ENCODE measurements at regions not wholly inside any gene's neighbourhood (a gene's known extent, or its start where the extent isn't known, plus 50 kb on each side); places are given as distances from the start of the nearest gene placed in this dataset.

DNA sequence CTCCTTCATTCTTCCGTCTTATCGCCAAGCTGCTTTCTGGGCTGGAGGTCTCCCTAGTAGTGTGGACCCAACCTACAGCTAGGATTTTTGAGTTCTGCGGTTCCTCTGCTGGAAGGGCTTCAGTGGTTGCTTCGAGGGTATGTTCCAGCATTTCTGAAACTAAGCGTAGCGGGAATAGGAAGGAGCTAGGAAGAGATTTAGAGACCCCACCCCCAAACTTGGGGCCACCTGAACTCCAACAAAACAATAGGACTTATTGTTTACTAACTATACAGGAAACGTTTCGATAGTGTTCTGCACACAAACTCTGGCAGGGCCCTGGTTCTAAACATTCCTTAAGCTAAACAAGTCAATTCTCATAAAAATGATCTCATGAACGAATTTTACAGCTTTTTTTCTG lies 346.7 kb downstream of the PLK2 start:
- DNase-seq (ENCODE audit: low read depth): no peak
- Histone ChIP-seq H3K27me3 (ENCODE audit: control insufficient read depth, insufficient read depth, low read length) (no peaks in the 10 kb centered on the region), H3K36me3 (ENCODE audit: control insufficient read depth, insufficient read depth, low read length) (no peaks in the 10 kb centered on the region), H3K4me3 (ENCODE audit: low read depth, low read length) (no peak overlapping the region)
- TF ChIP-seq, protein P1, sequence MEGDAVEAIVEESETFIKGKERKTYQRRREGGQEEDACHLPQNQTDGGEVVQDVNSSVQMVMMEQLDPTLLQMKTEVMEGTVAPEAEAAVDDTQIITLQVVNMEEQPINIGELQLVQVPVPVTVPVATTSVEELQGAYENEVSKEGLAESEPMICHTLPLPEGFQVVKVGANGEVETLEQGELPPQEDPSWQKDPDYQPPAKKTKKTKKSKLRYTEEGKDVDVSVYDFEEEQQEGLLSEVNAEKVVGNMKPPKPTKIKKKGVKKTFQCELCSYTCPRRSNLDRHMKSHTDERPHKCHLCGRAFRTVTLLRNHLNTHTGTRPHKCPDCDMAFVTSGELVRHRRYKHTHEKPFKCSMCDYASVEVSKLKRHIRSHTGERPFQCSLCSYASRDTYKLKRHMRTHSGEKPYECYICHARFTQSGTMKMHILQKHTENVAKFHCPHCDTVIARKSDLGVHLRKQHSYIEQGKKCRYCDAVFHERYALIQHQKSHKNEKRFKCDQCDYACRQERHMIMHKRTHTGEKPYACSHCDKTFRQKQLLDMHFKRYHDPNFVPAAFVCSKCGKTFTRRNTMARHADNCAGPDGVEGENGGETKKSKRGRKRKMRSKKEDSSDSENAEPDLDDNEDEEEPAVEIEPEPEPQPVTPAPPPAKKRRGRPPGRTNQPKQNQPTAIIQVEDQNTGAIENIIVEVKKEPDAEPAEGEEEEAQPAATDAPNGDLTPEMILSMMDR (IDR thresholded peaks at IDR 0.05; ENCODE audit: insufficient read depth, low read length, poor library complexity, severe bottlenecking): no peak

DNA sequence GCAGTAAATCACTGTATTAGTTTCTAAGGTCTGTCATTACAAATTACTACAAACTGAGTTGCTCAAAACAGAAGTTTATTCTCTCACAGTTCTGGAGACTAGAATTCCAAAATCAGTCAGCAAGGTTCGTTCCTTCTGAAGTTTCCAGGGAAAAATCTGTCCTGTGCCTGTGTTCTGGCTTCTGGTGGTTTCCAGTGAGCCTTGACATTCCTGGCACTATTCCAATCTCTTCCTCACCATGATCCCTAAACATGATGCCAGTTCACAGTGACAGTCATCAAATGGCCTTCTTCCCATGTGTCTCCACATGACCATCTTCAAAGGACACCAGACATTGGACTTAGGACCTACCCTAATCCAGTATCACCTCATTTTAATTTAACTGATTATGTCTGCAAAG lies 351.4 kb downstream of the PLK2 start:
- no peaks in the 10 kb centered on the region for H3K36me3 ChIP-seq (ENCODE audit: control insufficient read depth, insufficient read depth, low read length)
- no peaks in the 10 kb centered on the region for H3K27me3 ChIP-seq (ENCODE audit: control insufficient read depth, insufficient read depth, low read length)
- DNase-seq (ENCODE audit: low read depth): no peak
- H3K4me3 ChIP-seq (ENCODE audit: low read depth, low read length): no peak overlapping the region
- TF ChIP-seq, protein P1 (IDR thresholded peaks at IDR 0.05; ENCODE audit: insufficient read depth, low read length, poor library complexity, severe bottlenecking): no peak

DNA sequence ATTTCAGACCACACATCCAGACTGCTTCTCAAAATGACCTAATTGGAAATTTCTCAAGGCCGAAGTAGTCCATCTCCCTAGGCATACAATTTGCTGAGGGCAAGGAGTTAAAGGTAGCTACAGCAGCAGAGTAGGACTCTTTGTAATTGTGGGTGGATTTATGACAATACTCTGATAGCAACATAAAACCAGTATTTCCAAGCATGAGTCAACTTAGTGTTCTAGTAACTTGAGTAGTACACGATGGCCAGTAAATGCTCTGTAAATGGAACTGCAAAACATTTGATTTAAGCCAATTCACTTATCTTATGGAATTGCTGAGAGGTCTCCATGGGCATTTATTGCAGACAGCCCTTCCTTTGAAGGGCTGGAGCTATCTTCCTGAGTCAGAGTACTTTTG lies 352.2 kb downstream of the PLK2 start:
- TF ChIP-seq, protein P1 (IDR thresholded peaks at IDR 0.05; ENCODE audit: insufficient read depth, low read length, poor library complexity, severe bottlenecking): no peak
- Histone ChIP-seq H3K4me3 (ENCODE audit: low read depth, low read length) (no peak overlapping the region), H3K36me3 (ENCODE audit: control insufficient read depth, insufficient read depth, low read length) (no peaks in the 10 kb centered on the region), H3K27me3 (ENCODE audit: control insufficient read depth, insufficient read depth, low read length) (no peaks in the 10 kb centered on the region)
- no peak for DNase-seq (ENCODE audit: low read depth)

DNA sequence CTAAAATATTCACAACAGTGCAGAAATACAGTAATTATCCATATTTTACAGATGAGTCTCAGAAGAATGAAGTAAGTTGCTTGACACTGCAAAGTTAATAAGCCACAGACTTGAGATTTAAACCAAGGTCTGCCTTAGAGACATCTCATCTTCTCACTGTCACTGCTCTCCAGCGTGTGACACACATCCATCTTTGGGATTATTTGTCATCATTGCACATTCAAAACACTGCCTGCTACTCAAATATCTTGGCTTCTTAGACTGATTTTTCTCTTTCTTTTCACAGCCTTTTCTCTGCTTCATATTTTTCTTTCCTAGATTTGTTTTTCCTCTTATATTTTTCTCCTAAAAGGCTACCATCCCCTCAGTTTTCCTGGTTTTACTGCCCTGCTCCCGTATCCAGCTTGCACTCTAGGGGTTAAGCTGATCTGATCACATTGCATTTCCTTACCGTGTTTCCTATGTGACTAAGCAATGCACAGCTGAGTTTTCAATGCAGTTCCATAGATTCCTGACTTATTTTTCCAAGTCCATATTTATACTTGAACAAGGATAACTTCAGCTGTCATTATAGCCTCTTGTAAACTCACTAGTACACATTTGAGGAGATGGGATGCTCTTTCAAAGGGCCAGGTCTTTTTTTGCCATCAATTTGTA lies 353.0 kb downstream of the PLK2 start:
- no peak overlapping the region for H3K4me3 ChIP-seq (ENCODE audit: low read depth, low read length)
- no peaks in the 10 kb centered on the region for H3K27me3 ChIP-seq (ENCODE audit: control insufficient read depth, insufficient read depth, low read length)
- H3K36me3 ChIP-seq (ENCODE audit: control insufficient read depth, insufficient read depth, low read length): no peaks in the 10 kb centered on the region
- TF ChIP-seq, protein P1 (IDR thresholded peaks at IDR 0.05; ENCODE audit: insufficient read depth, low read length, poor library complexity, severe bottlenecking): no peak
- DNase-seq (ENCODE audit: low read depth): no peak

DNA sequence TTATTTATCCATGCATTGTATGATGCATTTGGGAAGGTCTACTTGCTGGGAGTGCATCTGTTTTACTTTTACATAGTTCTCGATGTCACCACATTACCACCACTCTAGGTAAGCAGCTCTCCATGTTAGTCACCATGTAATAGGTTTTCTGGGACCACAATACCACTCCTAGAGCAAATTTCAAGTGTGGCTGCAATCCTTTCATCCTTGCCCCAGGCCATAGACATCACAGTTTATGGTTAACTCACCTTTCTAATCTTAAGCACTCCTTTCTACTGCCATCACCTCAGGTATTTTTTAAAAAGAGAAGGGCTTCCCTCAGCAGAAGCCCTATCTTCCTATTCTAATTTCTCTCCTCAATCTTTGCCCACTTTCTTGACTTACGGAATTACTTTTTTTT lies 354.1 kb downstream of the PLK2 start:
- no peak overlapping the region for H3K4me3 ChIP-seq (ENCODE audit: low read depth, low read length)
- DNase-seq (ENCODE audit: low read depth): no peak
- TF ChIP-seq, protein P1 (IDR thresholded peaks at IDR 0.05; ENCODE audit: insufficient read depth, low read length, poor library complexity, severe bottlenecking): no peak
- H3K27me3 ChIP-seq (ENCODE audit: control insufficient read depth, insufficient read depth, low read length): no peaks in the 10 kb centered on the region
- no peaks in the 10 kb centered on the region for H3K36me3 ChIP-seq (ENCODE audit: control insufficient read depth, insufficient read depth, low read length)

DNA sequence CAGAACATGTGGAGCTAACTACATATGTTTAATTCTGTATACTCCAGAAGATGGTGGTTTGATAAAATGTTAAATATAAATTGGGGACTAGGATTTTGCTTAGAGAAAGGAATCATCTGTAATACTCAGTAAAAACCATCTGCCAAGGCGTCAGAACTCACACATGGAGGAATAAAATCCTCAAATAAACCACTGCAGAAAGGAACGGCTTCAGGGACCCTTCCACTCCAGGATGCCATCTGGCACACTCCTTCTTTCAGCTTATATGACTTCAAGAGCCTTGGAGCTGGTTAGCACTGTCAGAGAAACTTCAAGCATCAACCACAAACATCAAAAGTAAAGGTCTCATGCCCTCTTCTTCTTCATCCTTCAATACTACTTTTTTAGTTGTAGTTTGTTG lies 360.6 kb downstream of the PLK2 start:
- H3K4me3 ChIP-seq (ENCODE audit: low read depth, low read length): no peak overlapping the region
- TF ChIP-seq, protein P1 (IDR thresholded peaks at IDR 0.05; ENCODE audit: insufficient read depth, low read length, poor library complexity, severe bottlenecking): no peak
- H3K36me3 ChIP-seq (ENCODE audit: control insufficient read depth, insufficient read depth, low read length): no peaks in the 10 kb centered on the region
- DNase-seq (ENCODE audit: low read depth): no peak
- no peaks in the 10 kb centered on the region for H3K27me3 ChIP-seq (ENCODE audit: control insufficient read depth, insufficient read depth, low read length)
